Esophagus muscularis mucosa (tissue), 4 donors: ENCODE measurements at regions not wholly inside any gene's neighbourhood (a gene's known extent, or its start where the extent isn't known, plus 50 kb on each side); places are given as distances from the start of the nearest gene placed in this dataset.

Experiments used
- DNase-seq: peaks from one replicate; pipeline ENCODE4 v3.0.0-alpha.2; 2017; ENCODE audit errors: extremely low spot score
- H3K27ac ChIP-seq, 4 donors: fragments of 200-600 bp; sonication (generic); replicated peaks in 1 of 4; 1 replicate in 3 of 4; 2 replicates in 1 of 4; pipeline ENCODE4 v1.5.1; 2016 to 2019; ENCODE audit warnings: mild to moderate bottlenecking in 1 of 4
- H3K27me3 ChIP-seq, 4 donors: fragments of 200-600 bp; sonication (generic); one replicate each; pipeline versions ENCODE4 v1.5.1 to v1.6.0; 2016 to 2019
- H3K36me3 ChIP-seq, 4 donors: fragments of 200-600 bp; sonication (generic); one replicate each; pipeline ENCODE4 v1.5.1; 2016 to 2019
- H3K4me1 ChIP-seq, 4 donors: fragments of 200-600 bp; sonication (generic); one replicate each; pipeline ENCODE4 v1.5.1; 2016 to 2019
- H3K4me3 ChIP-seq, 4 donors: fragments of 200-600 bp; sonication (generic); 1 replicate in 2 of 4; 2 replicates in 2 of 4; pipeline ENCODE4 v1.5.1; 2016 to 2019; ENCODE audit warnings: mild to moderate bottlenecking in 4 of 4, moderate library complexity in 1 of 4
- H3K9me3 ChIP-seq, 4 donors: fragments of 200-600 bp; sonication (generic); 1 replicate in 3 of 4; 2 replicates in 1 of 4; pipeline ENCODE4 v1.5.1; 2016 to 2019
- EP300 ChIP-seq: sonication (generic); formaldehyde crosslinking; IDR thresholded peaks from one replicate; pipeline ENCODE4 v1.6.1; 2017; ENCODE audit warnings: antibody characterized with exemption
- POLR2A ChIP-seq: fragments of 450-650 bp; IDR thresholded peaks from one replicate; pipeline ENCODE4 v1.6.1; 2017; ENCODE audit warnings: antibody characterized with exemption, moderate library complexity, mild to moderate bottlenecking, low read depth
- POLR2AphosphoS5 ChIP-seq, 2 donors: sonication (generic); formaldehyde crosslinking; IDR thresholded peaks; one replicate each; pipeline ENCODE4 v1.6.1; 2017; ENCODE audit warnings: antibody characterized with exemption in 2 of 2
- WGBS: methylation state at CpG from one replicate; pipeline ENCODE4 v1.1.5; 2018; 5-methylcytosine and 5-hydroxymethylcytosine counted together
- intact Hi-C: fragments of 100-400 bp; cut with DNase I; formaldehyde crosslinking; loops from one replicate; pipeline ENCODE4 v1.15.1; 2023
- TF ChIP-seq, protein P1 (sequence below), 3 experiments: fragments of 200-600 bp in 2 of 3; fragments of 450-650 bp in 1 of 3; sonication (generic) in 2 of 3; IDR thresholded peaks; one replicate each; pipeline ENCODE4 v1.5.1; 2017 to 2019; ENCODE audit warnings: antibody characterized with exemption in 3 of 3, mild to moderate bottlenecking in 2 of 3, moderate library complexity in 1 of 3

DNA sequence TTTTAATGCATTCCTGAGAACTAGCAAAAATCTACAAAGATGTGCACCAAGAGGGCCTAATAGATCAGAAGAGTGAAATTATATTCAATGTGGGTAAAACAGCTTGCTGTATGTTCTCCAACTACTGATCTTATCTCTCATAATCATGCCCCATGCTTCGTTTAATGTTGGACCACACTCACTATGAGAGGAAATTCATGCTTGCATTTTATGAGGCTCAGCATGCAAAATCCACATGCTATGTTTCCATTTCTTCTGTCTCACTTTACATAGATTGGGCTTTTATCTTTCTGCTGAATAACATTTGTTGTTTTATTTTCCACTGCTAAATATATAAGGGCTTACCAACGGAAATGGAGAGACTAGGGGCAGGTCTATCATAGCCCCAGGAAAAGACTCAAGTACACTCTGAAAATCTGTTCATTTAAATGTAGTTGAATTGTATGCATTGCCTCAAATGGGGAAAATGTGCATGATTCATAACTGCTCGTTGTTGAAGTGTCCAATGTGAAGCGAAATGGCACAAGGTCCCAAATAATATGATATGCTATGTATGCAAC is 474.2 kb downstream of the EFNA5 start:
- no peaks in the 10 kb centered on the region for H3K4me1 ChIP-seq
- no peak for TF ChIP-seq EP300
- no peak for TF ChIP-seq POLR2AphosphoS5 (IDR thresholded peaks at IDR 0.05)
- no peak for TF ChIP-seq POLR2A
- TF ChIP-seq, protein P1, sequence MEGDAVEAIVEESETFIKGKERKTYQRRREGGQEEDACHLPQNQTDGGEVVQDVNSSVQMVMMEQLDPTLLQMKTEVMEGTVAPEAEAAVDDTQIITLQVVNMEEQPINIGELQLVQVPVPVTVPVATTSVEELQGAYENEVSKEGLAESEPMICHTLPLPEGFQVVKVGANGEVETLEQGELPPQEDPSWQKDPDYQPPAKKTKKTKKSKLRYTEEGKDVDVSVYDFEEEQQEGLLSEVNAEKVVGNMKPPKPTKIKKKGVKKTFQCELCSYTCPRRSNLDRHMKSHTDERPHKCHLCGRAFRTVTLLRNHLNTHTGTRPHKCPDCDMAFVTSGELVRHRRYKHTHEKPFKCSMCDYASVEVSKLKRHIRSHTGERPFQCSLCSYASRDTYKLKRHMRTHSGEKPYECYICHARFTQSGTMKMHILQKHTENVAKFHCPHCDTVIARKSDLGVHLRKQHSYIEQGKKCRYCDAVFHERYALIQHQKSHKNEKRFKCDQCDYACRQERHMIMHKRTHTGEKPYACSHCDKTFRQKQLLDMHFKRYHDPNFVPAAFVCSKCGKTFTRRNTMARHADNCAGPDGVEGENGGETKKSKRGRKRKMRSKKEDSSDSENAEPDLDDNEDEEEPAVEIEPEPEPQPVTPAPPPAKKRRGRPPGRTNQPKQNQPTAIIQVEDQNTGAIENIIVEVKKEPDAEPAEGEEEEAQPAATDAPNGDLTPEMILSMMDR (IDR thresholded peaks at IDR 0.05), result no peak
- H3K4me3 ChIP-seq, result no peak overlapping the region
- 92% methylated on average over 4 of the region's 4 CpGs for WGBS
- no peaks in the 10 kb centered on the region for H3K36me3 ChIP-seq
- no peaks in the 10 kb centered on the region for H3K9me3 ChIP-seq
- no peak overlapping the region for H3K27ac ChIP-seq
- H3K27me3 ChIP-seq, result no peaks in the 10 kb centered on the region
- intact Hi-C loops, result no loop called here
- no peak for DNase-seq

DNA sequence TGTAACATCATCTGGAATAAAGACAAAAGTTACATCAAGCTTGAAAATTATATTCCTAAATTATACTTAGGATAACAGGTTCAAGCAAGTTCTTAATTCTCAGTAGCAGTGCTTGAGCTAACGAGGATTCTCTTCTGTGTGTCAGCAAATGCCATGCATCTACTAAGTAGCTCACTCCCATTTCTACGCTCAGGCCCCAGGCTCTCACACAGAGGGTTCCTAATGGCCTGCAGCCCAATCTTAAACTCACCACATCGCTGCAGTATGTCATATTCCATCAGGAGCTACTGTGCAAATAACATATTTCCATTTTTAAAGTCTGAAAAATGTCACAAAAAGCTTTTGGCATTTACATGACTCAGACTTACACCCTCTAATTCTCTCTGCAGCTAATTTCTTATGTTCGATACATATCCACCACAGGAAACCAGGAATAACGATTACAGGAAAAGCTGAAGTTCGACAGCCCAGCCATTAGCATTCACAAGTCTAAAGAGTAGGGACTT is 474.8 kb downstream of the EFNA5 start:
- WGBS, result 89% methylated on average over 6 of the region's 6 CpGs
- no peak for DNase-seq

DNA sequence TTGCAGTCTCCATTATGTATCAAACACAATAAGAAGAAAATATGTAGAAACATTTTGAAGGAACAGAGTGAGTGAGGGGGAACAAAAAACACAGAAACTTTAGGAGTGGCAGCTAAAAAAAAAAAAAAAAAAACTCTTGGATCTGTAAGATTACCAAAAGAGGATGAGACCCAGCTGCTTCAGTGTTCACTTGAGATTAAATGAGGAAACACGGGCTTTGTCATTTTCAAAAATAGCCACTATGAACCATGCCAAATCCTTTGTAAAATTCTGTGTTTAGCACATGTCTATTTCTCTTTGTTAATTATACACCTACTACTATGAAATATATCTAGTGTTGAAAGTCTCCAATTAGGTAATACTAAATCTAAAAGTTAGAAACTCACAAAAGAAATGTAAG is 485.9 kb downstream of the EFNA5 start:
- H3K4me3 ChIP-seq, result no peak overlapping the region
- DNase-seq, result no peak
- no peaks in the 10 kb centered on the region for H3K27me3 ChIP-seq
- no peaks in the 10 kb centered on the region for H3K36me3 ChIP-seq
- intact Hi-C loops, result no loop called here
- 53% methylated on average over 1 of the region's 1 CpG for WGBS
- TF ChIP-seq, protein P1 (IDR thresholded peaks at IDR 0.05), result no peak
- TF ChIP-seq POLR2A, result no peak
- H3K27ac ChIP-seq, result no peak overlapping the region
- H3K4me1 ChIP-seq, result no peaks in the 10 kb centered on the region
- no peaks in the 10 kb centered on the region for H3K9me3 ChIP-seq

More for the DNA sequence above, 474.8 kb downstream of the EFNA5 start:
- TF ChIP-seq POLR2AphosphoS5 (IDR thresholded peaks at IDR 0.05) (no peak), EP300 (no peak), POLR2A (no peak)
- TF ChIP-seq, protein P1 (IDR thresholded peaks at IDR 0.05), result no peak
- Histone ChIP-seq H3K27me3 (no peaks in the 10 kb centered on the region), H3K4me1 (no peaks in the 10 kb centered on the region), H3K27ac (no peak overlapping the region), H3K4me3 (no peak overlapping the region), H3K36me3 (no peaks in the 10 kb centered on the region), H3K9me3 (no peaks in the 10 kb centered on the region)
- intact Hi-C loops, result no loop called here

DNA sequence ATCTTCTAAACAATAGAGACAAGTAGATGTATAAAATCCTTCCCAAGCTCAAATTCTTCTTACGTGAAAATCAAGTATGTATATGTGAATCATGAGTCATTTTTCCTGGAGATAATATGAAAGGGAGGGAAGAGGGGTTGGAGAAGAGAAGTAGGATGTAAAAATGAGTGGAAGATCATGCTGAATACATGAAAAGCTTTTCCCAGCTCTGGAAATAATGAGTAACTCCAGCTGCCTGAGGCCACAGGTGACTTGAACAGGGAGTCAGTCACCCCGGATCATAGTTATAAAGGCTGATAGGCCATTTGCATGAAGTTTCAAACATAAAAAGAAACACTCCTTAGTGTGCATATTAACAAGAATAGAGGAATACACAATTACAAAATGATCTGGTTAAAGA is 486.7 kb downstream of the EFNA5 start:
- H3K4me1 ChIP-seq, result no peaks in the 10 kb centered on the region
- intact Hi-C loops, result no loop called here
- H3K36me3 ChIP-seq, result no peaks in the 10 kb centered on the region
- no peak overlapping the region for H3K4me3 ChIP-seq
- H3K9me3 ChIP-seq, result no peaks in the 10 kb centered on the region
- H3K27ac ChIP-seq, result no peak overlapping the region
- WGBS, result 87% methylated on average over 2 of the region's 2 CpGs
- TF ChIP-seq POLR2AphosphoS5 (IDR thresholded peaks at IDR 0.05) (no peak), EP300 (no peak), POLR2A (no peak)
- TF ChIP-seq, protein P1 (IDR thresholded peaks at IDR 0.05), result no peak
- DNase-seq, result no peak
- no peaks in the 10 kb centered on the region for H3K27me3 ChIP-seq

DNA sequence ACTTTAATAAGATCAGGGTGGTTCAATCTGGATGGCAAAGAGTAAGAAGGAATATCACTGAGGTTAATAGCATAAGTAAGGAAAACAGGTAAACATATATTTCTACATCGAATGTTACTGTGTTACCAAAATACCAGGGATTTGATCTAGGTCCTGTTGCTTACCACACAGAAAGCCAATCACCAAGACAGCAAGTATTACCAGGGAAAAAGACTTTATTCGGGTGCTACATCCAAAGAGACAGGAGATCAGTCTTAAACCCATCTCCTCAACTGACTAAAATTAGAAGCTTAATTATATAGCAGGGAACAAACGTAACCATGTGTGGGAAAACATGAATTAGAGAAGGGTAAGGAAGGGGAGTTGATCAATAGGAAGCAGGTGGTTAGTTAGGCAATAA is 500.1 kb downstream of the EFNA5 start:
- WGBS, result 94% methylated on average over 3 of the region's 3 CpGs
- H3K27me3 ChIP-seq, result no peaks in the 10 kb centered on the region
- H3K9me3 ChIP-seq, result peaks cover 0 to 11% (median 0%) of the 10 kb centered on the region in 4 donors
- no peaks in the 10 kb centered on the region for H3K36me3 ChIP-seq
- TF ChIP-seq EP300 (no peak), POLR2A (no peak), POLR2AphosphoS5 (IDR thresholded peaks at IDR 0.05) (no peak)
- TF ChIP-seq, protein P1 (IDR thresholded peaks at IDR 0.05), result no peak
- intact Hi-C loops, result no loop called here
- no peaks in the 10 kb centered on the region for H3K4me1 ChIP-seq
- no peak for DNase-seq
- H3K4me3 ChIP-seq, result no peak overlapping the region
- H3K27ac ChIP-seq, result no peak overlapping the region
